Astrocyte of the hippocampus (primary cell): ENCODE measurements at regions not wholly inside any gene's neighbourhood (a gene's known extent, or its start where the extent isn't known, plus 50 kb on each side); places are given as distances from the start of the nearest gene placed in this dataset.

Source experiments
- DNase-seq: peaks from one replicate; pipeline ENCODE4 v3.0.0; 2011; ENCODE audit warnings: low read depth, low spot score

DNA sequence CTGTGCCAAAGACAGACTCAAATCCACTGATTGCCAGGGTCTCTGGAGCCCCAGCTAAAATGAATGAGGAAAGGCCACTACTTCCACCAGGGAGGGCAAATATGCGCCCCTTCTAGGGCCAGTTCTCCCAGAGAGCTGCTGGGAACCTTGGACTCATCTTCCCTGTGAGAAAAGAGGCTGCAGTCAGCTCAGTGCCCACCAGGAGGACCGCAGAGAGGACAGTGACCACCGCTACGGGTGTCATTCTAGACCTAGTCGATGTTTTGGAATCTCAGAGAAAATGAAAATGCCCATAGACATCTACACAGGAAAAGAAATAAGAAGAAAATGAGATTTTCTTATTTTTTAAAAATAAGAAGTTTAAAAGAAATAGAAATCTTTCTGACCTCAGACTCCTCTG lies 235.1 kb downstream of the UQCRFS1 start:
- no peak for DNase-seq

DNA sequence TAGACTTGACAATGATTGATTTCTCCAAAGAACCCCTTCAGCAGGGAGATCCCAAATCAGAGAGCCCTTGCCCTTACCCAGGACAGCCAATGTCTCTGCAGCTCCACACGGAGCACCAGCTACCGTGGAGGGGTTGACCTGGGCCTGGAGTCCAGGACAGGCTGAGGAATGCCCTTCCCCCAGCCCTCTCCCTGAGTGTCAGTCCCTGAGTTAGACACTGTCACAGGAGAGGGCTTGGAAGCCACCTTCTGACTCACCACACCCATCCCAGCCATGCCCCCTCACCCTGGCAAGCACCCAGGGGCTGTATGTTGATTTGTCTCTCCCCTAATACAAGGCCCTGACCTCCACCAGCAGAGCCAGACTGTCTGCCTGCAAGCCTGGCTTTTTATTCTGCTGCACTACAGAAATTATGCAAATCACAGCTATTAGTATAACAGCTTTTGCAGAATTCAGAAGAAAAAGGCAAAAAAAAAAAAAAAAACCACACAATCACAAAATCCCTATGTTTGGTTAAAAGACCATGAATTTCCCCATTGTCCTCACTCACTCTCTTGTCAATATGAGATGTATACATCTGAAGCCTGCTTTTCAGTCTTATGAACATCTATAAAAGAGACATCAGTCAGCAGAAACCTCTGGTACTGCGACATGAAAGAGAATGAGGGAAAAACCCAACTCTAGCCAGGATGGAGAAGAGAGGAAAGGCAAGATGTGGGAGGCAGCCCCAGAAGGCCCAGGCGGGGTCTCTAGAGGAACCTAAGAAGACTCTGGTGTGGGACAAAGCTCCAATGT lies 240.7 kb downstream of the UQCRFS1 start:
- DNase-seq: no peak

DNA sequence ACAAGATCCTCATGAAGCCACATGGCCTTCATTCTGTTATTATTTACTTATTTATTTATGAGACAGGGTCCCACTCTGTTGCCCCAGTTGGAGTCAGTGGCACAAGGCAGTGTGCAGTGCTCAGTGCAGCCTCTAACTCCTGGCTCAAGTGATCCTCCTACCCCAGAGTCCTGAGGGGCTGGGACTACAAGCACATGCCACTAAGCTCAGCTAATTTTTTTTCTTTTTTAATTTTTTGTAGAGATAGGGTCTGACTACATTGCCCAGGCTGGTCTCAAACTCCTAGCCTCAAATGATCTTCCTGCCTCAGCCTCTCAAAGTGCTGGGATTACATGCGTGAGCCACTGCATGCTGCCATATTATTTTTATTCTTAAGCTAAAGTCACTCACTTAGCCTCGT lies 241.4 kb downstream of the UQCRFS1 start:
- no peak for DNase-seq

GRCh38 chr19:28971049-28971448 lies 241.9 kb downstream of the UQCRFS1 start:
- DNase-seq: no peak

DNA sequence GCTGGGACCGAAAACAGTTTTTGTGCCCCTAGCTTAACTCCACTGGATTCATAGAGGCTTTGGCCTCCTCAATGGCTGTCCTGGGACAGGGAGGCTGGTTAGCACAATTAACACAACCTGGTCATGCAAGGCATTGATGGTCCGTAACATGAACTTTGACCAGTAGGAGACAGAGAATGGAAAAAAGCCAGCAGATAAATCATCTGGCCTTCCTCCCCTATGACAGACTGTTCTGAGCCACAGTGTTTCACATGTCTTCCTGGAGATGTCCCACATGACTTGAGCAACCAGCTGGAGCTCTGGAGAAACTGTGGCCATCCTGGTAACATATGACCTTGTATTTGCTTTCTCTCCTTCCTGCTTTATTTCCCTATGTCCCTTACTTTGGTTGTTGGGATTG lies 244.2 kb downstream of the UQCRFS1 start:
- DNase-seq: no peak

DNA sequence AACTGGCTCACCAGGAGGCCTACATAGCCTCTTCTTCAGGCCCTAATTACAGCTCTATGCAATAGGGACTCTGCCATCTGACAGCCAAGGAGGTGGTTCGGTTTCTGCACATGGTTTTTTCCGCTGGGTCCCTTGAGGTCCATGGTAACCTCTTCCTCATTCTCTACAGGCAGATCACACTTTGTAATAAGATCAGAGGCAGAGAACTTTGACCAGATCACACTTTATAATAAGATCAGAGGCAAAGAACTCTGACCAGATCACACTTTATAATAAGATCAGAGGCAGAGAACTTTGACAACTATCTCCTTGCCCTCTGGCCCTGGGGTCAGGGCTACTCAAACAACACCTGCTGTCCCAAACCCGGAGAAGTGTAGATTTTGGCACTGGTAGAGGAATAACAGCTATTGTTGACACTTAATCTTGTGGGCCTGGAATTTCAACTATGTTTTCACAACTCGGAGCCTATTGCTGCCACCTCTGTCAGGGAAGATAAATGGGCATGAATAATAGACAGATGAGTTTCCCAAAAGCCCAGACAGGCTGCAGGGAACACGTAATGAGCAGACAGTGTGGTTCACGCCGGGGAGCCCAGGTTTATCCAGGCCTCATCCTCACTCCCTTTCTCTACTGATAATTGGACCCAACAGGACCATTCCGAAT lies 246.1 kb downstream of the UQCRFS1 start:
- DNase-seq: no peak

- no peak for DNase-seq
These were observed 248.5 kb downstream of the UQCRFS1 start for GRCh38 chr19:28964500-28964899.

- no peak for DNase-seq
These were observed 249.3 kb downstream of the UQCRFS1 start for GRCh38 chr19:28963486-28964250.

DNA sequence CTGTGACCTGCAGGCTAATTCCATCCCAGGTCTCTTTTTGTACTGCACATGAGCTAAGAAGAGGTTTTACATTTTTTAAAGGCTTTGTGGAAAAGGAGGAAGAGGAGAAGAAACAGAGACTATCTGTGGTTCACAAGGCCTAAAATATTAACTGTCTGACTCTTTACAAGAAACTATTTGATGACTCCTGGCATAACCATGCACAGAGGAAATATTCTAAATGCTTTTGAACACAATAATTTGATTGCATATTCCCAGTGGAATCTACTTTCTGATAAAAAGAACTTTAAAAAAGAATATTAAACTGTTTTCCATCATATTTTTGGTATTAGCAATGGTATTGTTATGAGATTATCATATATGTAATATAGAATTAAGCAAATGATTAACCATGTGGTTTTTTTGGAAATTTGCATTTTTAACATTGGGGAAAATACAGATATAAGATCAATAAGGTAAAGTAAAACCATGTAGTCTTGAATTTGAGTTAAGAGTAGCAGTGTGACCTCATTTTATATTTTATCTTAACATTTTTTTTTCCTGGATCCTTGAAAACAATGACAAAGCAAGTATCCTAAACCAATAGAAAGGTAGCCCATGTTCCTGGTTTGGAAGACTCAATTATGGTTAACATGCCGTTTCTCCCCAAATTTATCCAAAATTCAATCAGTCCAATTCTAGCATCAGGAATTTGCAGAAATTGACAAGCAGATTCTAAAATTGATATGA lies 251.0 kb downstream of the UQCRFS1 start:
- no peak for DNase-seq

DNA sequence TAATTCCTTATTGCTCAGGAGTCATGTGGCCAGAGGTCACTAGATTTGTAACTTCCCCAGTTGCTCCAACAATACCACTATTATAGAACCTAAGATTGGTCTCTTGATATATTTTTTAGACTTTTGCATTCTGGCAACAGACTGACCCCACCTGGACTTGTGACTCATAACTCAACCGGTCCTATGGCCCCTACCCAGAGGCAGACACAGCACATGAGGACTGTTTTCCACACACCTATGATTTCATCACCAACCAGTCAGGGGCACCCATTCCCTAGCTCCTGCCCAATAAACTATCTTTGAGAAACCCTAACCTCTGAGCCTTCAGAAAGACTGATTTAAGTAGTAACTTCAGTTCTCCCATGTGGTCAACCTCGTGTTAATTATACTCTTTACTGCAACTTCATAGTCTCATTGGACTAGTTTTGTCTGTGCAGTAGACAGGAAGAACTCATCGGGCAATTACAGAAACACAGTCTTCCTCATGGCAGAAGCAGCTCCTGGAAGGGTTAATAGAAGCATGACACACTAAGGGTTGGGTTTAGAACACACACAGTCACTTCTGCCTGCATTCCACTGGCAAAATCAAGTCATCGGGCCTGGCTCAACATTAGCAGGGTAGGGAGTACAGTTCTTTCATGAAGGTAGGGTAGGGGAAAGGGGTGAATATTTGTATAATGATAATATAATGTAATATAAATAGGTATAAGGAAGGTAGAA lies 251.8 kb downstream of the UQCRFS1 start:
- DNase-seq: peak; percentile 3

DNA sequence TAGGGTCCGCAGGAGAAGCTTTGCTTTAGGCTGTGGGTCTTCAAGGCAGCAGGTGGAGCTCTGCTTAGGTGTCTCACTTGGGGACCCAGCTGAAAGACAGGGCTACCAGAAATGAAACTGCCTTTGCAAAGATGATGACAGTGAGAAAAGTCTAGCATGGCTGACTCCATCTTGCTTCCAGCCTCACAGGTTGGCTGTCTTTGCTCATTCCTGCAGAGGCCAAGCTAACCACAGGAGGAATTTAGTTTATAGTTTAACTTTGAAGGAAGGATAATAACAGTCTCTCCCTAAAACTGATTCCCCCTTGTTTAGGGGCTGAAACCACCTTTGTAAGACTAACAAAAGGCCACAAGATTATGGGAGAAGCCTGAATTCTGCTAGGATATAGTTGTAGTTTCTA lies 252.4 kb downstream of the UQCRFS1 start:
- no peak for DNase-seq

GRCh38 chr19:28956961-28957360 lies 256.0 kb downstream of the UQCRFS1 start:
- DNase-seq: no peak

GRCh38 chr19:28956421-28956820 lies 256.5 kb downstream of the UQCRFS1 start:
- no peak for DNase-seq

- DNase-seq: no peak
These were observed 263.4 kb downstream of the UQCRFS1 start for GRCh38 chr19:28949535-28949934.

DNA sequence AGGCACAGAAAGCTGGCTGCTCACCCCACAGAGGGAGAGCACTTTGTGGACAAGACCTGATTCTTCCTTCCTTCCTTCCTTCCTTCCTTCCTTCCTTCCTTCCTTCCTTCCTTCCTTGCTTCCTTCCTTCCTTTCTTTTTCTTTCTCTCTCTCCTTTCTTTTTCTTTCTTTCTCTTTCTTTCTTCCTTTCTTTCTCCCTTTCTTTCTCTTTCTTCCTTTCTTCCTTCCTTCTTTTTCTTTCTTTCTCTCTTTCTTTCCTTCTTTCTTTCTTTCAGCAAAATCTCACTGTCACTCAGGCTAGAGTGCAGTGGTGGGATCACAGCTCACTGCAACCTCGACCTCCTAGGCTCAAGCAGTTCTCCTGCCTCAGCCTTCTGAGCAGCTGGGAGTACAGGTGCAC lies 263.9 kb downstream of the UQCRFS1 start:
- DNase-seq: no peak

DNA sequence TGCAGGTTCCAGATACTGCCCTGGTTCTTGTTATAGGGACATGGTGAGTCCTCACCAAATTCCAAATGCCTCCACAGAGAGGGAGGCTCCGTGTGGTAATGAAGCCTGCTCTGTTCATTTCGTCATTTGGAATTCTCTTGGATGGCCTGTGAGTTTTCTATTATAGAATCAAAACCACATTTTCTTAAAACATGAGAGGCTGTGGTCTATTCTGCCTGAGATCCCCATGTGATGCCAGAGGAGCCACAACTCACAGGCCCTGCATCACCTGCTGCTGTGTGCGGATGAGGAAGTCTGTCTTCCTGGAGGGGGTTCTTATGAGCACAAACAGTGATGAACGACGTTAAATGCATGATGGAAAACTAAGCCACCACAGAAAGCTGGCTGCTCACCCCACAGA lies 264.4 kb downstream of the UQCRFS1 start:
- DNase-seq: no peak

GRCh38 chr19:28948026-28948425 lies 264.9 kb downstream of the UQCRFS1 start:
- DNase-seq: no peak

GRCh38 chr19:28943651-28944050 lies 269.3 kb downstream of the UQCRFS1 start:
- no peak for DNase-seq

- no peak for DNase-seq
These were observed 271.1 kb downstream of the UQCRFS1 start for GRCh38 chr19:28941833-28942232.

DNA sequence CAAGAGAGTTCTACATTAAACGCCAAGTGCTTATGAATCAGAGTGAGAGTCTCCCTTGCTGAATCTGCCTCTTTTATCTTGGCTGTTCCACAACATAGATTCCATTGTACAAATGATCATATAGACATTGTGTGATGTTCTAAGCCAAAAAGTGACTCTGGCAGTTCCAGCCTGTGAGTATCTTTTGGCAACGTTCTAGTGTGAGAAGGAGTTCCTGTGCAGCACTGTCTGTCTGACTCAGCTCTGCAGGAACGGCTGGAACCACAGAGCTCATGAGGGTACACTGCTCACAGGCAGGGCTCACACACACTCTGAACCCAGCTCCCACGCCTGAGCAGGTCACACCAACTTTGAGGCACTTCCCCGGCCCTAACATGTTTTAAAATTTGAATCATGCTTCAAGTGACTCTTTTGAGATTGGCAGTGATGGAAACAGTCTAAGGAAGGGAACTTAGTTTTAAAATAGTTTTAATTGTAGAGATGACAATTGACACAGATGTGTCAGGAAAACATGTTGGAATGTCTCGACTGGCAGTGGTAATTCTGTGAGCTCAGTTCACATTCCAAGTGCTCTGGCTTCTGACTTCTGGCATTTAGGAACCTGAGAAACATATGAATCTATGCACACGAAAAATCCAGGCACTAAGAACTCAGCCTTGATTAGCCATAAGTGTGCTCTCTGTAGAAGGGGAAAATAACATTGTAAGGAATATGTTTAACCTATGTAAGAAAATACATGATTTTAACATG lies 272.0 kb downstream of the UQCRFS1 start:
- no peak for DNase-seq

GRCh38 chr19:28939236-28939635 lies 273.7 kb downstream of the UQCRFS1 start:
- no peak for DNase-seq
